GM12891 (cell line): ENCODE measurements at regions not wholly inside any gene's neighbourhood (a gene's known extent, or its start where the extent isn't known, plus 50 kb on each side); places are given as distances from the start of the nearest gene placed in this dataset.

ENCODE experiments used
- POLR2A ChIP-seq: IDR thresholded peaks from 2 replicates; pipeline ENCODE4 v1.6.1; 2011; ENCODE audit warnings: low read depth, low read length, control low read depth
- POLR2AphosphoS5 ChIP-seq: IDR thresholded peaks from 2 replicates; pipeline ENCODE4 v1.6.1; 2011; ENCODE audit warnings: low read depth, low read length, control low read depth
- TAF1 ChIP-seq: IDR thresholded peaks from 2 replicates; pipeline ENCODE4 v1.6.1; 2011; ENCODE audit warnings: low read depth, low read length, control low read depth

DNA sequence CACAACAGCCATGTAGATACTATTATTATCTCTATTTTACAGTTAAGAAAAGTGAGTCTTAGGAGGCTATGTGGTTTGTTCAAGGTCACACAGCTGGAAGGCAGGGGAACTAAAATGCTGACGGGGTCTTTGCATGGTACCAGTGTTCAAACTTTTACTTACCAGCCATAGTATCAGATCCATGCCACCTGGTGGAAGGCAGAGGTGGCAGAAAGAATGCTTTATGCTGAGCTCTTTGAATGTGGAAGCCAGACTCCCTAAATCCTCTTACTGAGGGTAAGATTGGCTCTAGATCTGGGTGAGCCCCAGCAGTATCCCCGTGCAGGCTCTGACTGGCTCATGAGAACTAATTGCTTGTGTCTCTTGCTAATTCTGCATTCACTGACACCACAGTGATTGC is 54.3 kb upstream of the NAV2 start:
- TF ChIP-seq TAF1 (no peak), POLR2AphosphoS5 (no peak), POLR2A (no peak)
